Endothelial cell of umbilical vein (primary cell): ENCODE measurements at regions not wholly inside any gene's neighbourhood (a gene's known extent, or its start where the extent isn't known, plus 50 kb on each side); places are given as distances from the start of the nearest gene placed in this dataset.

Experiments used
- CTCF ChIP-seq, 2 donors: IDR thresholded peaks; 1 replicate in 1 of 2; 2 replicates in 1 of 2; pipeline ENCODE4 v1.5.1; 2011; ENCODE audit warnings: low read length in 2 of 2, mild to moderate bottlenecking in 2 of 2, moderate library complexity in 2 of 2, control low read depth in 1 of 2, inconsistent platforms in 1 of 2, low read depth in 1 of 2; ENCODE audit not compliant: insufficient read depth in 1 of 2; ENCODE audit errors: extremely low read depth in 1 of 2
- EZH2 ChIP-seq: IDR thresholded peaks from 2 replicates; pipeline ENCODE4 v1.6.1; 2012; ENCODE audit warnings: borderline replicate concordance, low read depth, mild to moderate bottlenecking, moderate library complexity, low read length, inconsistent platforms; ENCODE audit not compliant: severe bottlenecking
- JUN ChIP-seq: IDR thresholded peaks from 2 replicates; pipeline ENCODE4 v1.6.1; 2011; ENCODE audit warnings: borderline replicate concordance, low read depth; ENCODE audit not compliant: insufficient read length, insufficient read depth

- TF ChIP-seq EZH2 (no peak), JUN (no peak), CTCF (IDR thresholded peaks at IDR 0.05; ENCODE audit: extremely low read depth in 1 of 2, insufficient read depth in 1 of 2, low read depth in 1 of 2, low read length in 2 of 2) (no peak)
Observed at GRCh38 chr1:88357729-88358128, 326.3 kb upstream of the PKN2 start.
